SK-N-SH treated with all-trans-retinoic acid at 6 μM for 48 hours (cell line): ENCODE measurements at regions not wholly inside any gene's neighbourhood (a gene's known extent, or its start where the extent isn't known, plus 50 kb on each side); places are given as distances from the start of the nearest gene placed in this dataset.

Source experiments
- CREB5 ChIP-seq: fragments of 250-450 bp; sonication (Bioruptor Pico); IDR thresholded peaks from 2 replicates; pipeline ENCODE4 v1.5.1; 2020; ENCODE audit warnings: low read depth, mild to moderate bottlenecking, moderate library complexity
- ISL1 ChIP-seq: fragments of 250-450 bp; sonication (Bioruptor Pico); IDR thresholded peaks from 2 replicates; pipeline ENCODE4 v2.1.2; 2022; ENCODE audit warnings: mild to moderate bottlenecking, moderate library complexity
- PATZ1 ChIP-seq: fragments of 250-450 bp; sonication (Bioruptor Pico); IDR thresholded peaks from 2 replicates; pipeline ENCODE4 v1.8.0; 2020; ENCODE audit warnings: mild to moderate bottlenecking, moderate library complexity, borderline replicate concordance
- ZFP3 ChIP-seq: fragments of 250-450 bp; sonication (Bioruptor Pico); IDR thresholded peaks from 2 replicates; pipeline ENCODE4 v1.5.0; 2020; ENCODE audit warnings: mild to moderate bottlenecking, moderate library complexity
- ZFP30 ChIP-seq: fragments of 450-650 bp; formaldehyde crosslinking; IDR thresholded peaks from 2 replicates; pipeline ENCODE4 v1.5.0; 2022; ENCODE audit warnings: mild to moderate bottlenecking, moderate library complexity

- TF ChIP-seq ISL1 (CRISPR knock-in tag): no peak
- TF ChIP-seq ZFP30 (CRISPR knock-in tag): no peak
- no peak for TF ChIP-seq PATZ1 (CRISPR knock-in tag)
- no peak for TF ChIP-seq ZFP3
- TF ChIP-seq CREB5 (CRISPR knock-in tag): no peak
These were observed 130.7 kb upstream of the NR3C1 start for GRCh38 chr5:143533978-143534760.
